HFFc6 (cell line): ENCODE measurements at regions not wholly inside any gene's neighbourhood (a gene's known extent, or its start where the extent isn't known, plus 50 kb on each side); places are given as distances from the start of the nearest gene placed in this dataset.

Experiments used
- DNase-seq: peaks from one replicate; pipeline ENCODE4 v3.0.0-alpha.2; 2018
- H3K27ac Mint-ChIP-seq: 2 replicates; pipeline ENCODE4 v1.8.0; 2020; ENCODE audit warnings: mild to moderate bottlenecking, mixed read lengths
- H3K27me3 Mint-ChIP-seq: 2 replicates; pipeline ENCODE4 v1.8.0; 2021; ENCODE audit warnings: mild to moderate bottlenecking, moderate library complexity, mixed read lengths; ENCODE audit not compliant: insufficient read depth
- H3K36me3 Mint-ChIP-seq: 2 replicates; pipeline ENCODE4 v1.8.0; 2021; ENCODE audit warnings: low read depth, mixed read lengths
- H3K4me1 Mint-ChIP-seq: 2 replicates; pipeline ENCODE4 v1.8.0; 2020; ENCODE audit warnings: low read depth, mixed read lengths
- H3K4me3 Mint-ChIP-seq: 2 replicates; pipeline ENCODE4 v1.8.0; 2020; ENCODE audit warnings: mild to moderate bottlenecking, moderate library complexity, mixed read lengths
- H3K9me3 Mint-ChIP-seq: 2 replicates; pipeline ENCODE4 v1.8.0; 2020; ENCODE audit warnings: mild to moderate bottlenecking, mixed read lengths
- TF ChIP-seq, protein P1 (sequence below): fragments of 200-600 bp; sonication (generic); IDR thresholded peaks from 2 replicates; pipeline ENCODE4 v1.5.0; 2021; ENCODE audit warnings: antibody characterized with exemption, mild to moderate bottlenecking

DNA sequence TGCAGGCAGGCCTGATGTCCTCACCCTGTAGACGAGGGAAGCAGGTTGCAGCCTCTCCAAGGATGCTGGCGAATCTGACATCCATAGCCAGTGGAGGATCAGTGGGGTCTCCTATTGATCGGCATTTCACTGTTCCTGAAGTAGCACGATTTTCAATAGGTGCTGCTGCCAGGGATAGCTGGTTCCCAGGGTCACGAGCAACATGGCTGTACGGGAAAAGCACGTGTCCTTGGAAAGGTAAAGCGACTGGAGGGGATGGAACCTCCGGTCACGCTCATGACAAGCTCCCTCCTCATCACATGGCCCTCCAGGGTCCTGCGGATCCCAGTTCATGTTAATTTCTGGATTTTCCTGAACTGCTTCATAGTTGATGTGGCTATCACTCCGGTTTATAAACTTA, 373.7 kb upstream of the SMIM21 start:
- Mint-ChIP-seq H3K27ac (no peak overlapping the region), H3K4me1 (no peaks in the 10 kb centered on the region), H3K4me3 (no peak overlapping the region), H3K9me3 (peaks cover 4% of the 10 kb centered on the region; the same call in 1 of the 2 replicates), H3K36me3 (no peaks in the 10 kb centered on the region), H3K27me3 (no peaks in the 10 kb centered on the region)
- DNase-seq, result no peak
- TF ChIP-seq, protein P1, sequence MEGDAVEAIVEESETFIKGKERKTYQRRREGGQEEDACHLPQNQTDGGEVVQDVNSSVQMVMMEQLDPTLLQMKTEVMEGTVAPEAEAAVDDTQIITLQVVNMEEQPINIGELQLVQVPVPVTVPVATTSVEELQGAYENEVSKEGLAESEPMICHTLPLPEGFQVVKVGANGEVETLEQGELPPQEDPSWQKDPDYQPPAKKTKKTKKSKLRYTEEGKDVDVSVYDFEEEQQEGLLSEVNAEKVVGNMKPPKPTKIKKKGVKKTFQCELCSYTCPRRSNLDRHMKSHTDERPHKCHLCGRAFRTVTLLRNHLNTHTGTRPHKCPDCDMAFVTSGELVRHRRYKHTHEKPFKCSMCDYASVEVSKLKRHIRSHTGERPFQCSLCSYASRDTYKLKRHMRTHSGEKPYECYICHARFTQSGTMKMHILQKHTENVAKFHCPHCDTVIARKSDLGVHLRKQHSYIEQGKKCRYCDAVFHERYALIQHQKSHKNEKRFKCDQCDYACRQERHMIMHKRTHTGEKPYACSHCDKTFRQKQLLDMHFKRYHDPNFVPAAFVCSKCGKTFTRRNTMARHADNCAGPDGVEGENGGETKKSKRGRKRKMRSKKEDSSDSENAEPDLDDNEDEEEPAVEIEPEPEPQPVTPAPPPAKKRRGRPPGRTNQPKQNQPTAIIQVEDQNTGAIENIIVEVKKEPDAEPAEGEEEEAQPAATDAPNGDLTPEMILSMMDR, result no peak

DNA sequence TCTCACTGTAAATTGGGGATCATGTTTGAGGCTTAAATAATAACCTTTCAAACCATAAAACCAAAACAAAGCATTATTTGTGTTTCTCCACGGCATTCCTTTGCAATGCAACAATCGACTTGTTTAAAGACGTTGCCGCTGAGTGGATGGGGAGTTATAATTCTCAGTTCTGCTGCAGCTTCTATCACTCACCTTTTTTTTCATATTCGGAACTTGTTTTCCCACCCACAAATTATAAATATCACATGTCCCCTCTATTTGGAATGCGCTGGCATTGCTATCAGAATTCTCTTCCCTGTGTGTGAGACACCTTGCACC, 372.8 kb upstream of the SMIM21 start:
- Mint-ChIP-seq H3K27ac (no peak overlapping the region), H3K27me3 (no peaks in the 10 kb centered on the region), H3K9me3 (peaks cover 4% of the 10 kb centered on the region; the same call in 1 of the 2 replicates), H3K4me1 (no peaks in the 10 kb centered on the region), H3K36me3 (no peaks in the 10 kb centered on the region), H3K4me3 (no peak overlapping the region)
- DNase-seq, result no peak
- TF ChIP-seq, protein P1, result no peak

DNA sequence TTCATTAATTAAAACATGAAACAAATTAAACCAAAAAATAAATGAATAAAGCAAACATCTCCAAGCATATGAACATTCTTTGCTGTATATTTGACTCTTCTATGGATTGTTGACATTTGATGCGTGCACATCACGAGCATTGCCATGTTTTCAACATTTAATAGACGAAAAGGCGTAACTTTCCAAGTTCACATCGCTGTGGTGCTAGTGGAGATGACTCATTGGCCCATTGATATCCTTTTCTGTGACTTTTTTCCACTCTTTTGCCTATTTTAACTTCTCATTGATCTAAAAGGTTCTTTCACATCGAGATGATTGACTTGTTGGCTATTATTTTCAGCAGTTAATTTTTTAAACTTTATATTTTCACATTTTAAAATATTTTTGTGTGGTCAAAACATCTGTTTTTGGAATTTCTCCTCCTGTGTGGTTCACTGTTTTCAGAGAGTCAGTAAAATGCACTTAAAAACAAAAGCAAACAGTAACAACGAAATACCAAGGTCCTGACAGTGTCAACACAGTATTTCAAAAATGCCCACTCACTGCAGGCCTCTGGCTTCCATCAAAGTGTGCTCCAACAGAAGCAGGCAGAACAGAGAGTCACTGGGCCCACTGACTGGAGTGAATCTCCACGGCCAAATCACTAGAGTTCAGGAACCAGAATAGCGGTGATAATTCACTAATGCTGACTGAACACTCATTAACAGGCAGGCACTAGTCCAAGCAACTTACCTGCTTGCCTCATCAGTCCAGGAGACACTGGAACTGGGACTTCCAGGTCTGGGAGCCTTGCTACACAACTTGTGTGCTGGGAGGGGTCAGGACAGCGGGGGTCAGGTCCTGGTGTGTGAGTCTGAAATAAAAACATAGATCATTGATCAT, 372.2 kb upstream of the SMIM21 start:
- TF ChIP-seq, protein P1, result no peak
- no peak for DNase-seq
- H3K4me3 Mint-ChIP-seq, result no peak overlapping the region
- no peaks in the 10 kb centered on the region for H3K36me3 Mint-ChIP-seq
- no peak overlapping the region for H3K27ac Mint-ChIP-seq
- H3K27me3 Mint-ChIP-seq, result no peaks in the 10 kb centered on the region
- peaks cover 4% of the 10 kb centered on the region; the same call in 1 of the 2 replicates for H3K9me3 Mint-ChIP-seq
- H3K4me1 Mint-ChIP-seq, result no peaks in the 10 kb centered on the region

DNA sequence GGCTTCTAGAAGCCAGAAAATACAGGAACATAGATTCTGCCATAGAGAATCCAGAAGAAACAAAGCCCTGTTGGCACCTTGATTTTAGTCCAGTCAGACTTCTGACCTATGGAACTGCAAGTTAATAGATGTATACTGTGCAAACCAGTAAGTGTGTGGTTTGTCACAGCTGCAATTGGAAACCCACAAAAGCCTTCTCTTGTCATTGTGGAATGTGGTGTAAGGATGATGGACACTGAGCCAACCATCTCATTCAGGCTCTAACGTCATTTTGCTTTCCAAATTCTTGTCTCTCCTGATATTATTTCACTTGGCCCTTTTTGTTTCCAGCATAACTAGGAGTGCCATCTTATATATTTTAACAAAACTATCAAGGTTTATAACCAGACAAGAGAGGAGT, 369.5 kb upstream of the SMIM21 start:
- H3K9me3 Mint-ChIP-seq, result peaks cover 17% of the 10 kb centered on the region; the same call in 1 of the 2 replicates
- TF ChIP-seq, protein P1, result no peak
- no peaks in the 10 kb centered on the region for H3K27me3 Mint-ChIP-seq
- no peaks in the 10 kb centered on the region for H3K36me3 Mint-ChIP-seq
- no peak overlapping the region for H3K4me3 Mint-ChIP-seq
- DNase-seq, result no peak
- no peak overlapping the region for H3K27ac Mint-ChIP-seq
- no peaks in the 10 kb centered on the region for H3K4me1 Mint-ChIP-seq

DNA sequence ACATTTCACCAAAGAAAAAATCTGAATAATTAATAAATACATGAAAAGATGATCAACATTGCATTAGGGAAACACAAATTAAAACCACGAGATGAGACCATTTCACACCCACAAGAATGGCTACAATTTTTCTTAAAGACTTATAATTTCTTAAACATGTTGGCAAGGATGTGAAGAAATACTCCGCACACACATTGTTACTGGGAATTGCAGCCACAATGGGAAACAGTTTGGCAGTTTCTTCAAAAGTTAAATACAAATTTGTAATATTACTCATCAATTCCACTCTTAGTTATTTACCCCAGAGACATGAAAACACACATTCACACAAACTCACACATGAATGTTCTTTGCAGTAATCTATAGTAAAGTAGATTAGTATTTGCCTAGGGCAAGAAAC, 363.3 kb upstream of the SMIM21 start:
- no peak overlapping the region for H3K4me3 Mint-ChIP-seq
- peaks cover 14% of the 10 kb centered on the region for H3K9me3 Mint-ChIP-seq
- DNase-seq, result no peak
- no peak overlapping the region for H3K27ac Mint-ChIP-seq
- no peaks in the 10 kb centered on the region for H3K36me3 Mint-ChIP-seq
- peaks cover 2% of the 10 kb centered on the region for H3K27me3 Mint-ChIP-seq
- no peaks in the 10 kb centered on the region for H3K4me1 Mint-ChIP-seq
- TF ChIP-seq, protein P1, result no peak
